ENCODE measurements at regions not wholly inside any gene's neighbourhood (a gene's known extent, or its start where the extent isn't known, plus 50 kb on each side); places are given as distances from the start of the nearest gene placed in this dataset.

- TF ChIP-seq TCF7 (CRISPR knock-in tag; IDR thresholded peaks at IDR 0.05; ENCODE audit: low read depth) (no peak), ATF2 (CRISPR knock-in tag; IDR thresholded peaks at IDR 0.05; ENCODE audit: borderline replicate concordance, low read depth) (no peak), CREM (CRISPR knock-in tag; IDR thresholded peaks at IDR 0.05) (no peak), CTCF (IDR thresholded peaks at IDR 0.05) (no peak), USF2 (CRISPR knock-in tag; IDR thresholded peaks at IDR 0.05) (no peak), ZNF121 (CRISPR knock-in tag; IDR thresholded peaks at IDR 0.05) (no peak), NR2C2 (CRISPR knock-in tag; IDR thresholded peaks at IDR 0.05) (no peak), CREB1 (CRISPR knock-in tag; IDR thresholded peaks at IDR 0.05) (no peak), ZNF219 (CRISPR knock-in tag; IDR thresholded peaks at IDR 0.05; ENCODE audit: borderline replicate concordance) (no peak)
These were observed 51.6 kb upstream of the WDR1 start for GRCh38 chr4:10168151-10168550.

Data from WTC11 (cell line).